Bronchial epithelial cell (primary cell): ENCODE measurements at regions not wholly inside any gene's neighbourhood (a gene's known extent, or its start where the extent isn't known, plus 50 kb on each side); places are given as distances from the start of the nearest gene placed in this dataset.

Experiments used
- DNase-seq: peaks from one replicate; pipeline ENCODE4 v3.0.0-alpha.2; 2010; ENCODE audit warnings: low read depth
- FAIRE-seq: peaks from 2 replicates; lab custom pipeline; 2011; peaks lifted over from hg19 to GRCh38; lab: Jason Lieb, UNC
- H3K27me3 ChIP-seq: 2 replicates; pipeline ENCODE4 v1.5.1; 2011; ENCODE audit warnings: low read length; ENCODE audit not compliant: control insufficient read depth, insufficient read depth
- H3K36me3 ChIP-seq: 2 replicates; pipeline ENCODE4 v1.5.1; 2011; ENCODE audit warnings: low read length; ENCODE audit not compliant: control insufficient read depth, insufficient read depth
- H3K4me3 ChIP-seq: 2 replicates; pipeline ENCODE4 v1.5.1; 2011; ENCODE audit warnings: mild to moderate bottlenecking, low read depth, low read length, control low read depth
- CTCF ChIP-seq: IDR thresholded peaks from 2 replicates; pipeline ENCODE4 v1.5.1; 2011; ENCODE audit warnings: mild to moderate bottlenecking, moderate library complexity, low read length, control low read depth, inconsistent platforms; ENCODE audit not compliant: insufficient read depth, severe bottlenecking

- TF ChIP-seq CTCF, result no peak
- Histone ChIP-seq H3K4me3 (no peak overlapping the region), H3K27me3 (no peaks in the 10 kb centered on the region), H3K36me3 (no peaks in the 10 kb centered on the region)
- no peak for FAIRE-seq
- DNase-seq, result no peak
Observed at GRCh38 chr19:23810496-23810895, 51.8 kb upstream of the ZNF681 start.
